Endothelial cell of umbilical vein (primary cell): ENCODE measurements at regions not wholly inside any gene's neighbourhood (a gene's known extent, or its start where the extent isn't known, plus 50 kb on each side); places are given as distances from the start of the nearest gene placed in this dataset.

Experiments
- BruUV-seq: library from RNA; stranded (reverse); fragments of 400-500 nt; replicated peaks from 2 replicates; lab custom pipeline; 2021; lab: Mats Ljungman, UMichigan
- CTCF ChIA-PET: fragments of 300-600, 350-600 bp; sonication (Branson Sonifier 250); formaldehyde crosslinking; loops from one replicate; lab custom pipeline; 2021; ENCODE audit warnings: antibody characterized with exemption, inconsistent platforms; lab: Charles Lee
- POLR2A ChIA-PET: fragments of 300-600, 350-600 bp; sonication (Branson Sonifier 250); formaldehyde crosslinking; loops from one replicate; lab custom pipeline; 2021; ENCODE audit warnings: antibody characterized with exemption, inconsistent platforms; lab: Charles Lee
- DNase-seq: peaks from one replicate; pipeline ENCODE4 v3.0.0-alpha.2; 2011; ENCODE audit warnings: low read depth, low spot score
- FAIRE-seq: peaks from 2 replicates; lab custom pipeline; 2011; peaks lifted over from hg19 to GRCh38; lab: Jason Lieb, UNC
- H2AFZ ChIP-seq: 2 replicates; pipeline ENCODE4 v1.6.0; 2012; ENCODE audit warnings: low read depth, low read length, control low read depth, inconsistent platforms
- H3K27ac ChIP-seq: 2 replicates; pipeline ENCODE4 v1.5.1; 2011; ENCODE audit warnings: low read depth, mild to moderate bottlenecking, control low read depth, low read length, moderate library complexity; ENCODE audit not compliant: insufficient read depth
- H3K27me3 ChIP-seq, 2 experiments: 2 replicates each; pipeline versions ENCODE4 v1.6.0 to v1.6.1; 2011; ENCODE audit warnings: low read length in 2 of 2, mixed read lengths in 1 of 2; ENCODE audit not compliant: control insufficient read depth in 2 of 2, insufficient read depth in 2 of 2
- H3K36me3 ChIP-seq, 2 experiments: 2 replicates in 1 of 2; 3 replicates in 1 of 2; pipeline ENCODE4 v1.5.1; 2011; ENCODE audit warnings: low read length in 2 of 2, mild to moderate bottlenecking in 1 of 2, moderate library complexity in 1 of 2; ENCODE audit not compliant: control insufficient read depth in 2 of 2, insufficient read depth in 2 of 2; ENCODE audit errors: extremely low read depth in 1 of 2
- H3K4me1 ChIP-seq: 3 replicates; pipeline ENCODE4 v1.5.1; 2011; ENCODE audit warnings: mild to moderate bottlenecking, low read length; ENCODE audit not compliant: control insufficient read depth, insufficient read depth; ENCODE audit errors: extremely low read depth
- H3K4me2 ChIP-seq: 2 replicates; pipeline ENCODE4 v1.6.1; 2011; ENCODE audit warnings: low read length, control low read depth, mixed read lengths; ENCODE audit not compliant: insufficient read depth
- H3K4me3 ChIP-seq, 3 experiments: fragments of 200-600 bp in 1 of 3; sonication (generic), shearing (Covaris generic) in 1 of 3; replicated peaks in 1 of 3; 2 replicates each; pipeline ENCODE4 v1.5.1; 2011 to 2016; ENCODE audit warnings: control low read depth in 3 of 3, low read length in 3 of 3, mild to moderate bottlenecking in 2 of 3, inconsistent platforms in 1 of 3, low read depth in 1 of 3, moderate library complexity in 1 of 3; ENCODE audit not compliant: insufficient read depth in 1 of 3
- H3K79me2 ChIP-seq: 2 replicates; pipeline ENCODE4 v1.6.0; 2012; ENCODE audit warnings: low read length, inconsistent platforms; ENCODE audit not compliant: control insufficient read depth, insufficient read depth
- H3K9ac ChIP-seq: replicated peaks from 2 replicates; pipeline ENCODE3; 2011; ENCODE audit warnings: low read length, control low read depth; ENCODE audit not compliant: insufficient read depth; ENCODE audit errors: extremely low read depth
- H3K9me1 ChIP-seq: replicated peaks from 3 replicates; pipeline ENCODE4 v1.6.0; 2011; ENCODE audit warnings: mild to moderate bottlenecking, low read length; ENCODE audit not compliant: control insufficient read depth, insufficient read depth; ENCODE audit errors: extremely low read depth
- H3K9me3 ChIP-seq: replicated peaks from 2 replicates; pipeline ENCODE4 v1.5.1; 2012; ENCODE audit warnings: low read length, inconsistent platforms; ENCODE audit not compliant: control insufficient read depth, insufficient read depth
- H4K20me1 ChIP-seq: replicated peaks from 2 replicates; pipeline ENCODE3; 2011; ENCODE audit warnings: mild to moderate bottlenecking, low read length; ENCODE audit not compliant: control insufficient read depth, insufficient read depth; ENCODE audit errors: extremely low read depth
- CTCF ChIP-seq, 2 donors: IDR thresholded peaks; 1 replicate in 1 of 2; 2 replicates in 1 of 2; pipeline ENCODE4 v1.5.1; 2011; ENCODE audit warnings: low read length in 2 of 2, mild to moderate bottlenecking in 2 of 2, moderate library complexity in 2 of 2, control low read depth in 1 of 2, inconsistent platforms in 1 of 2, low read depth in 1 of 2; ENCODE audit not compliant: insufficient read depth in 1 of 2; ENCODE audit errors: extremely low read depth in 1 of 2
- EZH2 ChIP-seq: IDR thresholded peaks from 2 replicates; pipeline ENCODE4 v1.6.1; 2012; ENCODE audit warnings: borderline replicate concordance, low read depth, mild to moderate bottlenecking, moderate library complexity, low read length, inconsistent platforms; ENCODE audit not compliant: severe bottlenecking
- FOS ChIP-seq: IDR thresholded peaks from 2 replicates; pipeline ENCODE4 v1.6.1; 2011; ENCODE audit warnings: mild to moderate bottlenecking, low read length, moderate library complexity, borderline replicate concordance; ENCODE audit not compliant: insufficient read depth
- GATA2 ChIP-seq: IDR thresholded peaks from 2 replicates; pipeline ENCODE4 v1.7.0; 2011; ENCODE audit warnings: low read depth, mild to moderate bottlenecking, moderate library complexity, mixed read lengths, low read length; ENCODE audit not compliant: insufficient read length, insufficient read depth
- JUN ChIP-seq: IDR thresholded peaks from 2 replicates; pipeline ENCODE4 v1.6.1; 2011; ENCODE audit warnings: borderline replicate concordance, low read depth; ENCODE audit not compliant: insufficient read length, insufficient read depth
- MAX ChIP-seq: IDR thresholded peaks from 2 replicates; pipeline ENCODE4 v1.6.1; 2011; ENCODE audit not compliant: insufficient read depth, insufficient read length
- MYC ChIP-seq: IDR thresholded peaks from one replicate; pipeline ENCODE4 v1.6.1; 2011; ENCODE audit warnings: mild to moderate bottlenecking, low read depth, low read length
- POLR2A ChIP-seq: IDR thresholded peaks from 2 replicates; pipeline ENCODE4 v1.6.1; 2012; ENCODE audit warnings: low read depth, mild to moderate bottlenecking, control low read depth, low read length
- POLR2AphosphoS5 ChIP-seq: IDR thresholded peaks from 2 replicates; pipeline ENCODE4 v1.6.1; 2012; ENCODE audit warnings: low read depth, mild to moderate bottlenecking, control low read depth, low read length, moderate library complexity; ENCODE audit not compliant: insufficient read depth
- dilution Hi-C: fragments of 300-500 bp; cut with MboI; formaldehyde crosslinking; loops from one replicate; pipeline ENCODE4 v1.15.0; 2019; ENCODE audit warnings: low sequenced_read_pairs; ENCODE audit not compliant: extremely low pct_ligation_motif_present
- intact Hi-C: fragments of 100-400 bp; cut with micrococcal nuclease; formaldehyde crosslinking; loops from one replicate; pipeline ENCODE4 v1.10.0; 2022

GRCh38 chr18:64713284-64713683 lies 564.4 kb upstream of the LINC00305 start:
- H3K4me3 ChIP-seq = no peak overlapping the region
- no TSS peak for BruUV-seq
- no peak overlapping the region for H3K4me2 ChIP-seq
- POLR2A ChIA-PET = no interaction called here
- CTCF ChIA-PET = no interaction called here
- FAIRE-seq (no peak), DNase-seq (no peak)
- TF ChIP-seq MAX = no peak
- no peak for TF ChIP-seq JUN
- no peak for TF ChIP-seq CTCF (IDR thresholded peaks at IDR 0.05; ENCODE audit: extremely low read depth in 1 of 2, insufficient read depth in 1 of 2, low read depth in 1 of 2, low read length in 2 of 2)
- no peak for TF ChIP-seq FOS
- TF ChIP-seq GATA2 = no peak
- TF ChIP-seq POLR2A = no peak
- no peak for TF ChIP-seq MYC
- no peak for TF ChIP-seq EZH2
- TF ChIP-seq POLR2AphosphoS5 = no peak
- no peak overlapping the region for H3K27ac ChIP-seq
- no peak overlapping the region for H2AFZ ChIP-seq
- peaks cover 4% of the 10 kb centered on the region for H3K9me3 ChIP-seq
- H3K79me2 ChIP-seq = no peaks in the 10 kb centered on the region
- no peaks in the 10 kb centered on the region for H3K27me3 ChIP-seq
- no peaks in the 10 kb centered on the region for H3K4me1 ChIP-seq
- no peaks in the 10 kb centered on the region for H4K20me1 ChIP-seq
- H3K9me1 ChIP-seq = no peaks in the 10 kb centered on the region
- intact Hi-C loops = no loop called here
- H3K36me3 ChIP-seq = no peaks in the 10 kb centered on the region
- H3K9ac ChIP-seq = no peak overlapping the region
- dilution Hi-C loops = no loop called here
